GM21381 (cell line): ENCODE measurements at regions not wholly inside any gene's neighbourhood (a gene's known extent, or its start where the extent isn't known, plus 50 kb on each side); places are given as distances from the start of the nearest gene placed in this dataset.
"Not testable (repeated sequence)": the region's sequence is repeated elsewhere in the genome, so short reads cannot be mapped to it uniquely, and the experiment has no call there.

ENCODE experiments used
- ATAC-seq: cut with Tn5 transposase; IDR thresholded peaks from one replicate; pipeline ENCODE4 v1.9.1; 2021; ENCODE audit warnings: mild to moderate bottlenecking, moderate library complexity; ENCODE audit not compliant: unreplicated experiment

DNA sequence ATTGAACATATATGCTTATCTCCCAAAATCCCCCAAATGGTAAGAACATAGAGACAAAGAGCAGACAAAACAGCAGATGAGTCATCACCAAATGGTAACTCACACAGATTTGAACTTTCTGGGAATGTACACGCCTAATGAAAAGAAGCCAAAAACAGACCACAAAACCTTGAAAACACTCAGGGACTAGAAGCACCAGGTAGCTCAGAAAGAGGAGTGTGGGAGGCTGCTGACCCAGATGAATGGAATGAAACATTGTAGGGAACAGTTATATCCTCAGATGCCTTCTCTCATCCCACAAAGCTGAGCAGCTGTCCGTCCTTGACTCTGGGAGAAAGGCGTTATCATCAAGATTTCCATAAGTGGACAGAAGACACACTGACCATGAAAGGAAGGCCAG is 307.0 kb upstream of the USP25 start:
- ATAC-seq = no peak

DNA sequence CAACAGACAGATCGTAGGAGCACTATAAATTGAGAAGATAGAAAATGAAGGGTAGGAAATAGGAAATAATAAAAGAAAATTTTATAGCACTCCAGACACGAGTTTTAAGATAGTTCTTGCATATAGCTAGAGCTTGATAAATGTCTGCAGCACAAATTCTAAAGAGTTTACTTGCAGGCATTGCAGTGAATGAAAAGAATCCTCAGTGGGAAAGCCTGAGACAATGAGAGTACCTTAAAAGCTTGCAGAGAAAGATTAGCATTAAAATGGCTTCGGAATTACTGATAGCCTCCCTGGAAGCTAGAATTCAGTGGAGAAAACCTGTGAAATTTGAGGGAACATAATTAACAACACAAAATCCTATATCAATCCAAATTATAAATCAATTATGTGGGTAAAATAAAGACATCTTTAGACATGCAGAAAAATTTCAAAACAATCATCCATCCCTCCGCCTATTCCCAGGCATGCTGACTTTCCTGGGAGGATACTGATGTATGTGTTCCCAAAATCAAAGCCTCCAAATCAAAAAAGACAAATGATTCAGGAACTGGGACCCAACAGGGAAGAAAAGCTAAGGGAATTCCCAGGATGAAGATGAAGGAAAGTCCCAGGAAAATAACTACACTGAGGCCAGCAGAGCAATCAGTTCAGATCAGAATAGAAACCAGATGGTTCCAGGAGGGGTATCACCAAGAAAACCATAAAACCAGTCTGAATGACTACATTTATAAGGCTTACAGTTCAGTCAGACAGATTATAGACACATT is 305.9 kb upstream of the USP25 start:
- no peak for ATAC-seq

DNA sequence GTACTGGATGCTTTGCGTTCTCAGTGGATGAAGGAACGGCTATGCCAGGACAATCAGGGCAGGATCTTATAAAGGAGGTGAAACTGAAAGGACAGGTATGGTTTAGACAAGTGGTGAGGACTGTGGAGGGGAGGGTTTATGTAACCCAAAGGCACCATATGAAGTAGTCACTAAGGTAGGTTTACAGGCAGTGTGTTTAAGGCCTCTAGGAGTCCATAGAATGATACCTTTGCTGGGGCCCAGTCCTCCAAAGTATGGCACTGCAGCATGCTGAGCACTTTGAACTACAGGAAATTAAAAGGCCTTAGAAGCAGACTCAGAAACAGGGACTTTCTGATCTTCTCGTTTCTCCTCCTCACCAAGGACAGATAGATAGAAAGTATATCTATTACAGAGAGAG is 304.7 kb upstream of the USP25 start:
- no peak for ATAC-seq

DNA sequence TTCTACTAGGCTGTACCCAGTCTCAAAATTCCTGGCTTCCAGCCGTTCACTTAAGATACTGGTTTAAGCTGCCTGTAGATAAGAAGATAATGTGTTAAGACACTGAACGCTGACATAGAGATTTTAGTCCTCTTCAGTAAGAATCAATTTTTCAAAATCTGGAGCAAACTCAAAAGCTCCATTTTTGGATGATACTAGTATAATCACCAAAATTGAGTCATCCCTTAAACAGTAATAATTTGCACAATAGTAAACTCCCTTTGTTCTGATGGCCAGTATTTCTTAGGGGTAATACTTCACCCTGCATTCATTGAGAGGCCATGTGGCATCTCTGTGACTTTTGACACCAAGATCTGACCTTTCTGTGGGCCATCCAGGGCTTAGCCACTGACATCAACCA is 299.8 kb upstream of the USP25 start:
- no peak for ATAC-seq

DNA sequence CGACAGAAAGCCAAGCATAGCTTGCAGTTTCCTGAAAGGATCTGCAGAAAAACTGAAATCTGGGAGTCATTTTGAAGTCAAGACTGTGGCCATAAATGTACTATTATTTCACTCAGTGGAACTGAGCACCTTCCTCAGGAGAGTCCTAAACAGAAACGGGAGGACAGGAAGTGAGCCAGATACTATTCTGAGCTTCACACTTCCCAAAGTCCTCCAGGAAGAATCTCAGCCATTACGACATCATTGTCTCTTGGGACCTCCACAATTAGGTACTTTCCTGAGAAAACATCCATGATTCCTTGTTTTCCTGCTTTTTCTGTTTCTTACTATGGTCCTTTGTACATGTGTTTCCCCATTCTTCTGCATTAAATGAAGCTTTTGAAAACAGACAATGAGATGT is 299.2 kb upstream of the USP25 start:
- no peak for ATAC-seq

DNA sequence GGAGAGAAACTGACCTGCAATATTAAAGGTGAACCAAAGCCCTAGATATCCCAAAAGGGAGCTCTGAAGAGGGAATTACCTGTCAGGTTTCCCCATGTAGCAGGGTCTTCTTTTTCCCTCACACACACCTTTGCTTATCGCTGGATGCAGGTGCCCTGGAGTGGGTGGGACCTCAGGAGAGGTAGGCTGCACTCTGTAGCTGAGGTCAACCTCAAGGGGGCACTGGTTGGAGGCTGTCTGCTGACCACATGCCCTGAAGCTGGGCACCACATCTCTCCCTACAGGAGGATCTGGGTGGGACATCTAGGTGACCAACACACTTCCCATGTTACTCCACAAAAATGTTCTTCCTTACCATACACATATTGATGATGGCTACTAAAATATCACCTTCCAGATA is 298.7 kb upstream of the USP25 start:
- no peak for ATAC-seq

DNA sequence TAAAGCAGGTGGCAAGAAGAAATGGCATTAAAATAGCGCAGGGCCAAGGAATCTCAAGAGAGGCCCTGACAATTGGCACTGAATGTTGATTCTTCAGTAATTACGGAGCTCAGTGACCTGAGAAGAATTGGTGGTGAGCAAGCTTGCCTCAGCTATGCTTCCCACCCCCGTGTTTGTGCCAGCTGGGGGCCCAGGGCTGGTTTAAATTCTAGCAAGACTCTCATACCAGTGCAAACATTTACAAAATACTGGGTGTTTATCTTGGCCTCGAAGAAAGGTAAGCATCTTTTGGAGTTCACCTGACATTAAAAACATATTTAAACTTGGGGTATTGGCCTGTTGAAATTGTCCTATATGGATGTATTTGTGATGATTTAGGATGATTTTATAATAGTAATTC is 296.7 kb upstream of the USP25 start:
- no peak for ATAC-seq

DNA sequence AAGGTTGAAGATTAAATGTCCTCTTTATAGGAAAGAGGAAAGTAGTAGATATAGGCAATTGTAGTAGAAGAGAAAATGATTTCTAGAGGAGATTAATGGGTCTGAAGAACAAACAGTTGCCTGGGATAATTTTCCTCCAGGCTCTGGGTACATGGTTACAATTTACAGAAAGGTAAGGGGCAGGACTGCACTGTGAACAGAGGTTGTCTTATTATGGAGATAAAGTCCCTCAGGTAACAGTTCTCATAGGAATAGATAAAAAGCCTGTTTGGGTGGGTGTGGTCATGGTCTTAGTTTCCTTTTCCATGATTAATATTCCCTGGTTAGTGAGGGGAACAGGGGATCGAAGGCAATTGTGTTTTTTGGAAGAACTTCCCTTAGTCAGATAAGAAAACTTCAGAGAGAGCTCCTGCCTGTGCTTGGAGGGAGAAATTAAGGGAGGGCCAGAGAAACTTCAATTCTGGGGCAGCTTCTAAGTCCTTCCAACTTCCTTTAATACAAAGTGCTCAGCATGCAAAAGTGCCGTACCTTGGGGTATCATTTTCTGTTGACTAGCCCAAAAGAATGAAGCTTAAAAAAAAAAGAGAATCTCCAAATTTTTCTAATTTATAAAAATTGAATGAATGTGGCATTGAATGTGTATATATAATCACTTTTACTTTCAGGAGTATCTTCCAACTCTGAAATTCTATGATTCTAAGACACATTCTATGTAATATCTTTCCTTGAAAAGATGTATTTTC is 295.4 kb upstream of the USP25 start:
- ATAC-seq = no peak

DNA sequence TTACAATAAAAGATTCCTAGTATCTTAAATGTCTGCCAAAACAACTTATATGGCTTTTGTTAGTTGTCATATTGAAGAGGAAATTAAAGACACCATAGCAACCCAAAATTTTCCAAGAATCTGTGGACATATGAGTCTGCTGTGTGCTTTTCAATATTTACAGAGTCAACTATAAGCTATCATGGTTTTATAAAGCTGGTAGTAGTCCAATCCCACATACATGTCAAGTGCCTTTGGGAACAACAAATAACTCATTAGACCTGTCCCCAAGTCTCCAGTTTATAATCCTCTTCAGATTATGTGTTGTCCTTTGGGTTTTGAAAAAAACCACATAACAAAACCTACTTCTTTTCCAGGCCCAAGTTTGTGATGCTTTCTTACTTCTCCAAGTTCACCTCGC is 293.8 kb upstream of the USP25 start:
- ATAC-seq = no peak

DNA sequence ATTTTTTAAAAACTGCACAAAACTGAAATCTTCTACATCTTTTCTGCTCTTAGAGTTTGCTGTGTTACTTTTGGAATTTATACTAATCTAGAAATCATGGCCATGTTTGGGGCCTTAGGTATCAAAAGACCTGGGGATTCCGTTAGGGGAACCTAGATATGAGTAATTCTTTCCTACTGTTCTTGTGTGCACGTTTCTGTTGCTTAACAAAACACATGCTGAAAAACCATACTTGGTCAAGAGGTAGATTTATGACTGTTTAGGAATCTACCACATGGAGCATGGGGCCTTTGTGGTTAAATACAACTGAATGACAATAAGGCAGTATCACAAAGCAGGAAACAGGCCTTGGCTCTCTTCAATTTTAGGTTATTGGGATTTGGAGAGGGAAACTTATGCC is 291.9 kb upstream of the USP25 start:
- ATAC-seq = peak; percentile 84

DNA sequence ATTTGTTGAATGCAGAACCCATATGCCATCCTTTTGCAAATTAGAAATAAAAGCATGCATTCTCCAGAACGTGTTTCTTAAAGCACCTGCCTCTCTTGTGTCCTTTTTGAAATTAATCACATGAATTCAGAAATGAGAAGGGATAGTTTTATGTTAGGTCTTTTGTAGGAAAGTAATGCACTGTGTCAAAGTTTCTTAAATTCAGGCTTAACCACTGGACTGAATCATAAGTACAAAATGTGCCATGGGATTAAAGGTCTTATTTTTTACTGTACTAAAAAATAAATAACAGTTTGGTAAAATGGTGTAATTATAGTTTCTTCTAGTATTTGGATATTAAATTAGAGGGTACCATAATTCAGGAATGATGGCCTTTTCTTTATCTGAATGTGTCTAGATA is 290.1 kb upstream of the USP25 start:
- ATAC-seq = no peak

DNA sequence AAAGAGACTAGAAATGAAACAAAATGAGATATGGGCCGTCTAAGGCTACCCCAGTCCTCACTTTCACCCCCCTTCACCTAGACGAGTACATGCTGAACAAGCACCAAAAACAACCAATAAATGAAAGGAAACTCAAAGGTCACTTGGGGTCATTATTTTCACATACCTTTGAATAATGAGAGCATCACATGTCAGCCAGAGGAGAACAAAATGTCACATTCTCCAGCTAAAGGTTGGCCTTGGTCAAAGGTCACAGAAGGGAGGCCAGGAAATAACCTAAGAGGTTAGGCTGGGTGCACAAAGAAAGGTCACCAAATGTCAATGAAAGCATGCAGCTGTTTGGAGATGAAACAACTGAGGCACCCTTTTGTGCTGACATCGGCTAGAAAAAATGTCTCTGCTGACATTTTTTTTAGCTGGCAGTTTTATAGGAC is 288.7 kb upstream of the USP25 start:
- ATAC-seq = no peak

DNA sequence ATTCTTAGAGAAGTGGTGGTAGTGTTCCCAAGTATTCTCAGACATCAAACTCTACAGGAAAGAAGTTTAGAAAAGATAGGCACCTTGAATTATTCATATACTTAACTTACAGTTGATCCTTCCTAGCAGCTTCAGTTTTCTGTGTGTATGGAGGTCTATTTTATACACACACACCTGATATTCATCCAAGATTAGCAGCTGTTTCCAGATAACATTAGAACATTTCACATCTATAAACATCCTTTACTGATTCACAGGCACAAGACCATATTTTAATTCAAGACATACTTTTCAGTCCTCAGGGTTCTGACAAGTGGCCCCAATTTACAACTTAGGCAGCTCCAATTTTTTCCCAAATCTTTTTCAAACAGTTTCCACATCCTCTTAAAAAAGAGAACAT is 287.8 kb upstream of the USP25 start:
- no peak for ATAC-seq

DNA sequence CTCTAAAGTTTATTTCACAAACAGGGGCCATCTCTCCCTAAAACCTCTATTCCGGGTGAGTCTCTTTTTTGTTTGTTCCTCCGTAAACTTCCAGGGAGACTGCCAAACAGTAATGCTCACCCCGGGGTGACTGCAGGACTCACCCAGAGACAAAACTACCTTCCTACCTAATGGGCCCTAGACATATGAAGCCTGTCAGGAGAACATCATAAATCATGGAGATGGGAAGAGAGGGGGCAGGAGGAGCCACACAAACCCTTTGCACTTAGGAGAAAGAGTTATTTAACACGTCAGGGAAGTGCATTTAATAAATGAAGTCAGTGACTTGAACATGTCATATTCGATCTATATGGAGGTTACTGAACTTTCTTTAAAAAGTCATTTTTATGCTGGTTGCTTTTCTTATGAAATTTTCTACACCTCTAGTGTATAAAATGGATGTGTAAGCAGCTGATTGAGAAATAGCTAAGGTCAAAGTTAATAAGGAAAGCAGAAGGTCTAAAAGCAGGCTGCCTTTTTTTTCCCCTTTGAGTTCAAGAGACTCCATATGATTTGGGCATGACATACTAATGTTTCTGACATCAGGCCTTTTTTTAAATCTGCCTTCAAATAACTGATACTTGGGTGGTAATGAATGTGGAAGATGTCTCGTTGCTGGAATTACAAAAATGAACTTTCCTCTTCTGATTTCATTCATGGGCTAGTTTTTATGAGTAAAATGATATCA is 286.9 kb upstream of the USP25 start:
- no peak for ATAC-seq

DNA sequence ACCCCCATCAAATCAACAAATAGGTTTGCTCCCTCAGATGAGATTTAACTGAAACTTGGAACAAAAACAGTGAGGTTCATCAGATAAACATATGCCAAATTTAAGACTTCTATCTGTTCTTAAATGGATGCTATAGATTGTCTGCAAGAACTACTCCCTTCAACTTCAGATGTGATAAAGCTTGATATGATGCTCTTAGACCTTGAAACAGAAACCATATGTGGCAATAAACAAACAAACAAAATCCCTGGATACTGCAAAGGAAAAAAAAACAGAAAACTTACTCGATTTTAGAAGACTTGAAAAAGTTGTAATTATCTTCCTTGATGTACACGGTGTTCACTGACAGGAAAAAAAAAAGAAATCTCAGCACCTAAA is 286.1 kb upstream of the USP25 start:
- no peak for ATAC-seq

DNA sequence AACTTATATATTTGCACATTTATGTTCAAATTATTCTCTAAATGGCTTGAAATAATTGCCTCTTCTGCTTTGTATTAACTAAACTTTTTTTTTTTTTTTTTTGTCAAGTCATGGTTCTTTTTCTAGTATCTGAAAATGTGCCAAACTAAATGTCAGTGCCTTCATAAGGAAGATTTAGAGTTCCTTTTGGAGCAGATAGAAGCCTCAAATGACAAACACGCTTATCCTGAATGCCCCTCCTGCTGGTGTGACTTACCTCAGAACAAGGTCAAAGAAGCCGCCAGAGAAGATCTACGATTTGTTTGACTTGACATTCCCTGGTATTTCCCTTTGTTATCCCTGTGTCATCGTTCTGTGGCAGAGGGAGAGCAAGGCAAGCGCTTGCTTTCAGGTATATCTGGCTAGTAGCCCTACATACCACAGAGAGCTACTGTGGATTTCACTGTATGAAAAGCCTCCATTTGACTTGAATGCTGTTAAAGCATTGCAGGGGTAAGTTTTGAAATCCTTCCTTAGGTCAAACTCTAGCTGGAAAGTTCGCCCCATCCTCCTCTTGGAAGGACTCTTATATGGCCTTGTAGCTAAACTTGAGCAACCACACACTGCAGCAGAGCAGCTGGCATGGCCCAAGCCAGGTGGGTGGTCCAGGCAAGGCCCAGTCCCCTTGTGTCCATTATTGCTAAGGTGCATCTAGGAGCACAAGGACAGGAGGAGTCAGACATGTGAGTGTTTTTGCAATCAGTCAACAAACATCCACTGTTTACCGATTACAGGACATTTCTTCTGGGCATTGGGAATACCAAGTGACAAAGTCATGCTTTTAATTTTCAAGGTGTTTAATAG is 285.4 kb upstream of the USP25 start:
- no peak for ATAC-seq

DNA sequence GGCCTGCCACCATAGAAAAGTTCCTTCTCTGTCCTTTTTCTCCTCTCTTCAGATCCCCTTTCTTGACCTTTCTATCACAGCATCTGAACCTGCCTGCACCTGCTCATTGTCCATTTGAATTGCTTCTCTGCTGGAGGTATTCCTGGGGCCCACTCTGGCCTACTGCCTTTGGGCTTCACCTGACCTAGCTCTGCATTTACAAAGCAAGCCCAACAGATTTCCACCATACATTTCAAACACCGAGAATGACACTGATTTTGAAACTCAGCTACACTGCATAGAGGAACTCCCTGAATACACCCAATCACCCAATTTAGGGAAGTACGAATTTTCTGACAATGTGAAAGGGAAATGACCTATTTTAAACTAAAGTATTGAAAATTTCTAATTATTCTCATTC is 284.5 kb upstream of the USP25 start:
- peak; percentile 66 for ATAC-seq

DNA sequence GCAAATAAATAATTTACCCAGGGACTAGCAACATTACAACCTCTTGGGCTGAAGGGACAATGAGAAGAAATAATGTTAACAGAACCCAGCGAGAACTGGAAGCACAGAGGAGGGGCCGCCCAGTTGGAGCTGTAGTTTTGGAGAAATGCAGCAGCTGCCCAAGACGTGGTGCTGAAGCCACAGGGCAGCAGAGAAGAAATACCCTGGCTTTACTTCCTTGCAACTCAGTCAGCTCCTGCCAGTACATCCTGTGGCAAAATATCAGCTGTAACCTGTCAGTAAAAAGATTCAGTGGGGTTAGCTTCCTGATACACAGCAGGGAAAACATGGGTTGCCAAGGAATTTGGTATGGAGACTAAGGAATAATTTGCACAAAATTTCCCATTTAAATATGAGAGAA is 283.6 kb upstream of the USP25 start:
- ATAC-seq = no peak

DNA sequence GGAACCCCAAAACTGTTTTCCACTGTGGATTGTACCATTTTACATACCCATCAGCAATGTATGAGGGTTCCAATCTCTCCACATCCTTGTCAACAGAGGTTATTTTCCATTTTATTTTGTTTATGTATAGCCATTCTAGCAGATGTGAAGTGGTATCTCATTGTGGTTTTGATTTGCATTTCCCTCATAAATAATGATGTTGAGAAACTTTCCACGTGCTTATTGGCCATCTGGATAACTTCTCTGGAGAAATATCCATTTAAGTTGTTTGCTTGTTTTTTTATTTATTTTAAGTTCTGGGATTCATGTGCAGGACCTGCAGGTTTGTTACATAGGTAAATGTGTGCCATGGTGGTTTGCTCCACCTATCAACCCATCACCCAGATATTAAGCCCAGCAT is 280.2 kb upstream of the USP25 start:
- ATAC-seq = no peak

DNA sequence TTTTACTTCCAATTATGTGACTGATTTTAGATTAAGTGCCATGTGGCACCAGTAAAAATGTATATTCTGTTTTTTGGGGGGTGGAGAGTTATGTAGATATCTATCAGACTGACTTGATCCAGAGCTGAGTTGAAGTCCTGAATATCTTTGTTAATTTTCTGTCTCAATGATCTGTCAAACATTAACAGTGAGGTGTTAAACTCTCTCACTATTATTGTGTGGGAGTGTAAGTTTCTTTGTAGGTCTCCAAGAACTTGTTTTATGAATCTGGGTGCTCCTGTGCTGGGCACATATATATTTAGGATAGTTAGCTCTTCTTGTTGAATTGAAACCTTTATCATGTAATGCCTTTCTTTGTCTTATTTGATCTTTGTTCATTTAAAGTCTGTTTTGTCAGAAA is 276.5 kb upstream of the USP25 start:
- ATAC-seq = no peak

DNA sequence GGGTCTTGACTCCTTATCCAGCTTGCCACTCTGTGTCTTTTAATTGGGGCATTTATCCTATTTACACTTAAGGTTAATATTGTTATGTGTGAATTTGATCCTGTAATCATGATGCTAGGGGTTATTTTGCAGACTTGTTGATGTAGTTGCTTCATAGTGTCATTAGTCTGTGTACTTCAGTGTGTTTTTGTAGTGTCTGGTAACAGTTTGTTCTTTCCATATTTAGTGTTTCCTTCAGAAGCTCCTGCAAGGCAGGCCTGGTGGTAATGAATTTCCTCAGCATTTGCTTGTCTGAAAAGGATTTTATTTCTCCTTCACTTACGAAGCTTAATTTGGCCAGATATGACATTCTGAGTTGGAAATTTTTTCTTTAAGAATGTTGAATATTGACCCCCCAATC is 276.0 kb upstream of the USP25 start:
- not testable (repeated sequence) for ATAC-seq
